ENCODE measurements at regions not wholly inside any gene's neighbourhood (a gene's known extent, or its start where the extent isn't known, plus 50 kb on each side); places are given as distances from the start of the nearest gene placed in this dataset.

GRCh38 chr5:3123763-3124157 lies 372.3 kb upstream of the IRX2 start:
- in situ Hi-C loops (cut with HindIII; ENCODE audit: low pct_unique_long_range_greater_than_20kb, low sequenced_read_pairs) = no loop called here

GRCh38 chr5:3122985-3123762 lies 371.7 kb upstream of the IRX2 start:
- DNase-seq (ENCODE audit: low read depth in 1 of 2, low spot score in 1 of 2) = no peak
- in situ Hi-C loops (cut with HindIII; ENCODE audit: low pct_unique_long_range_greater_than_20kb, low sequenced_read_pairs) = no loop called here
- no peak for TF ChIP-seq JUND (IDR thresholded peaks at IDR 0.05; ENCODE audit: low read depth)

More at GRCh38 chr5:3123763-3124157, 372.3 kb upstream of the IRX2 start:
- no peak for TF ChIP-seq JUND (IDR thresholded peaks at IDR 0.05; ENCODE audit: low read depth)
- DNase-seq (ENCODE audit: low read depth in 1 of 2, low spot score in 1 of 2) = no peak

- in situ Hi-C loops (cut with HindIII; ENCODE audit: low pct_unique_long_range_greater_than_20kb, low sequenced_read_pairs) = no loop called here
- no peak for TF ChIP-seq JUND (IDR thresholded peaks at IDR 0.05; ENCODE audit: low read depth)
- DNase-seq (ENCODE audit: low read depth in 1 of 2, low spot score in 1 of 2) = no peak
Measured at GRCh38 chr5:3122216-3122615, 370.7 kb upstream of the IRX2 start.

- TF ChIP-seq JUND (IDR thresholded peaks at IDR 0.05; ENCODE audit: low read depth) = no peak
- in situ Hi-C loops (cut with HindIII; ENCODE audit: low pct_unique_long_range_greater_than_20kb, low sequenced_read_pairs) = no loop called here
- no peak for DNase-seq (ENCODE audit: low read depth in 1 of 2, low spot score in 1 of 2)
Measured at GRCh38 chr5:3121813-3122212, 370.3 kb upstream of the IRX2 start.

GRCh38 chr5:3120028-3120427 lies 368.6 kb upstream of the IRX2 start:
- no peak for TF ChIP-seq JUND (IDR thresholded peaks at IDR 0.05; ENCODE audit: low read depth)
- no peak for DNase-seq (ENCODE audit: low read depth in 1 of 2, low spot score in 1 of 2)
- in situ Hi-C loops (cut with HindIII; ENCODE audit: low pct_unique_long_range_greater_than_20kb, low sequenced_read_pairs) = no loop called here

- in situ Hi-C loops (cut with HindIII; ENCODE audit: low pct_unique_long_range_greater_than_20kb, low sequenced_read_pairs) = no loop called here
- no peak for DNase-seq (ENCODE audit: low read depth in 1 of 2, low spot score in 1 of 2)
- TF ChIP-seq JUND (IDR thresholded peaks at IDR 0.05; ENCODE audit: low read depth) = no peak
Measured at GRCh38 chr5:3119435-3119834, 368.0 kb upstream of the IRX2 start.

GRCh38 chr5:3118340-3118739 lies 366.9 kb upstream of the IRX2 start:
- DNase-seq (ENCODE audit: low read depth in 1 of 2, low spot score in 1 of 2) = no peak
- TF ChIP-seq JUND (IDR thresholded peaks at IDR 0.05; ENCODE audit: low read depth) = no peak
- in situ Hi-C loops (cut with HindIII; ENCODE audit: low pct_unique_long_range_greater_than_20kb, low sequenced_read_pairs) = no loop called here

GRCh38 chr5:3116366-3116765 lies 364.9 kb upstream of the IRX2 start:
- TF ChIP-seq JUND (IDR thresholded peaks at IDR 0.05; ENCODE audit: low read depth) = no peak
- in situ Hi-C loops (cut with HindIII; ENCODE audit: low pct_unique_long_range_greater_than_20kb, low sequenced_read_pairs) = no loop called here
- DNase-seq (ENCODE audit: low read depth in 1 of 2, low spot score in 1 of 2) = no peak

- peak in 1 of 2 experiments; percentile 10 for DNase-seq (ENCODE audit: low read depth in 1 of 2, low spot score in 1 of 2)
- in situ Hi-C loops (cut with HindIII; ENCODE audit: low pct_unique_long_range_greater_than_20kb, low sequenced_read_pairs) = no loop called here
- no peak for TF ChIP-seq JUND (IDR thresholded peaks at IDR 0.05; ENCODE audit: low read depth)
Measured at GRCh38 chr5:3114467-3114866, 363.0 kb upstream of the IRX2 start.

GRCh38 chr5:3110371-3110770 lies 358.9 kb upstream of the IRX2 start:
- in situ Hi-C loops (cut with HindIII; ENCODE audit: low pct_unique_long_range_greater_than_20kb, low sequenced_read_pairs) = no loop called here
- DNase-seq (ENCODE audit: low read depth in 1 of 2, low spot score in 1 of 2) = no peak
- no peak for TF ChIP-seq JUND (IDR thresholded peaks at IDR 0.05; ENCODE audit: low read depth)

- TF ChIP-seq JUND (IDR thresholded peaks at IDR 0.05; ENCODE audit: low read depth) = no peak
- DNase-seq (ENCODE audit: low read depth in 1 of 2, low spot score in 1 of 2) = no peak
- in situ Hi-C loops (cut with HindIII; ENCODE audit: low pct_unique_long_range_greater_than_20kb, low sequenced_read_pairs) = no loop called here
Measured at GRCh38 chr5:3107156-3107611, 355.7 kb upstream of the IRX2 start.

GRCh38 chr5:3105581-3105980 lies 354.1 kb upstream of the IRX2 start:
- in situ Hi-C loops (cut with HindIII; ENCODE audit: low pct_unique_long_range_greater_than_20kb, low sequenced_read_pairs) = no loop called here
- TF ChIP-seq JUND (IDR thresholded peaks at IDR 0.05; ENCODE audit: low read depth) = no peak

GRCh38 chr5:3105172-3105571 lies 353.7 kb upstream of the IRX2 start:
- no peak for DNase-seq (ENCODE audit: low read depth in 1 of 2, low spot score in 1 of 2)
- TF ChIP-seq JUND (IDR thresholded peaks at IDR 0.05; ENCODE audit: low read depth) = no peak
- in situ Hi-C loops (cut with HindIII; ENCODE audit: low pct_unique_long_range_greater_than_20kb, low sequenced_read_pairs) = no loop called here

More at GRCh38 chr5:3105581-3105980, 354.1 kb upstream of the IRX2 start:
- no peak for DNase-seq (ENCODE audit: low read depth in 1 of 2, low spot score in 1 of 2)

All from T47D (cell line).